ENCODE measurements at regions not wholly inside any gene's neighbourhood (a gene's known extent, or its start where the extent isn't known, plus 50 kb on each side); places are given as distances from the start of the nearest gene placed in this dataset.
A peak's percentile ranks its signal among the peaks of the same experiment; 100 is the strongest.

DNA sequence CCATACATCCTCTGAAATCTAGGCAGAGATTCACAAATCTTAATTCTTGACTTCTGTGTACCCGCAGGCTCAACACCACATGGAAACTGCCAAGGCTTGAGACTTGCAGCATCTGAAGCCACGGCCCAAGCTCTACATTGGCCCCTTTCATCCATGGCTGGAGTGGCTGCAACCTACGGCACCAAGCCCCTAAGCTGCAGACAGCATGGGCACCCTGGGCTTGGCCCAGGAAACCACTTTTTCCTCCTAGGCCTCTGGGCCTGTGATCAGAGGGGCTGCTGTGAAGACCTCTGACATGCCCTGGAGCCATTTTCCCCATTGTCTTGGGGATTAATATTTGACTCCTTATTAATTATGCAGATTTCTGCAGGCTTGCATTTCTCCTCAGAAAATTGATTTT lies 457.9 kb downstream of the GRIA2 start:
- no peak overlapping the region for H3K4me3 ChIP-seq (ENCODE audit: control insufficient read depth, low read depth, low read length)
- TF ChIP-seq, protein P1, sequence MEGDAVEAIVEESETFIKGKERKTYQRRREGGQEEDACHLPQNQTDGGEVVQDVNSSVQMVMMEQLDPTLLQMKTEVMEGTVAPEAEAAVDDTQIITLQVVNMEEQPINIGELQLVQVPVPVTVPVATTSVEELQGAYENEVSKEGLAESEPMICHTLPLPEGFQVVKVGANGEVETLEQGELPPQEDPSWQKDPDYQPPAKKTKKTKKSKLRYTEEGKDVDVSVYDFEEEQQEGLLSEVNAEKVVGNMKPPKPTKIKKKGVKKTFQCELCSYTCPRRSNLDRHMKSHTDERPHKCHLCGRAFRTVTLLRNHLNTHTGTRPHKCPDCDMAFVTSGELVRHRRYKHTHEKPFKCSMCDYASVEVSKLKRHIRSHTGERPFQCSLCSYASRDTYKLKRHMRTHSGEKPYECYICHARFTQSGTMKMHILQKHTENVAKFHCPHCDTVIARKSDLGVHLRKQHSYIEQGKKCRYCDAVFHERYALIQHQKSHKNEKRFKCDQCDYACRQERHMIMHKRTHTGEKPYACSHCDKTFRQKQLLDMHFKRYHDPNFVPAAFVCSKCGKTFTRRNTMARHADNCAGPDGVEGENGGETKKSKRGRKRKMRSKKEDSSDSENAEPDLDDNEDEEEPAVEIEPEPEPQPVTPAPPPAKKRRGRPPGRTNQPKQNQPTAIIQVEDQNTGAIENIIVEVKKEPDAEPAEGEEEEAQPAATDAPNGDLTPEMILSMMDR (conservative IDR thresholded peaks at IDR 0.05; ENCODE audit: control insufficient read depth, insufficient read depth, low read depth, low read length), result no peak
- DNase-seq (ENCODE audit: low read depth), result no peak

- DNase-seq (ENCODE audit: low read depth), result no peak
- TF ChIP-seq, protein P1 (conservative IDR thresholded peaks at IDR 0.05; ENCODE audit: control insufficient read depth, insufficient read depth, low read depth, low read length), result no peak
- H3K4me3 ChIP-seq (ENCODE audit: control insufficient read depth, low read depth, low read length), result no peak overlapping the region
Observed at GRCh38 chr4:157674699-157675098, 454.2 kb downstream of the GRIA2 start.

DNA sequence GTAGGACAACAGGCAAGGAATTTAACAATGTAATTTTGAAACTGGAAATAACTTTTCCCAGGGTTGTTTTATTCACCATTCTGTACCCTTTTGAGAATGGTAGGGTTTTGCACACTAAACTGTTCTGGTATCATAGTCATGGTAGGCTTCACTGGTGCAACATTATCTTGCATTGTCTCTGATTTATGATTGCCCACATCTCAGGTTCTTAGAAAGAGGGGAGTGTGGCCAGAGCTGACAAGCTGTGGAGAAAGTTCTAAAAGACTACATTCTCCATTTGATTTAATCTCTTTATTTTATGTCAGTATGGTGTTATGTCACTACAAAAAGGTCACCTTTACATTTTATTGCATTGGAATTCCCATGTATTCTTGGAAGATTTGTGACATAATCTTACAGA lies 447.3 kb downstream of the GRIA2 start:
- H3K4me3 ChIP-seq (ENCODE audit: control insufficient read depth, low read depth, low read length), result no peak overlapping the region
- DNase-seq (ENCODE audit: low read depth), result no peak
- TF ChIP-seq, protein P1 (conservative IDR thresholded peaks at IDR 0.05; ENCODE audit: control insufficient read depth, insufficient read depth, low read depth, low read length), result no peak

GRCh38 chr4:157664726-157665125 lies 444.2 kb downstream of the GRIA2 start:
- TF ChIP-seq, protein P1 (conservative IDR thresholded peaks at IDR 0.05; ENCODE audit: control insufficient read depth, insufficient read depth, low read depth, low read length), result no peak
- H3K4me3 ChIP-seq (ENCODE audit: control insufficient read depth, low read depth, low read length), result no peak overlapping the region
- DNase-seq (ENCODE audit: low read depth), result peak; percentile 83

DNA sequence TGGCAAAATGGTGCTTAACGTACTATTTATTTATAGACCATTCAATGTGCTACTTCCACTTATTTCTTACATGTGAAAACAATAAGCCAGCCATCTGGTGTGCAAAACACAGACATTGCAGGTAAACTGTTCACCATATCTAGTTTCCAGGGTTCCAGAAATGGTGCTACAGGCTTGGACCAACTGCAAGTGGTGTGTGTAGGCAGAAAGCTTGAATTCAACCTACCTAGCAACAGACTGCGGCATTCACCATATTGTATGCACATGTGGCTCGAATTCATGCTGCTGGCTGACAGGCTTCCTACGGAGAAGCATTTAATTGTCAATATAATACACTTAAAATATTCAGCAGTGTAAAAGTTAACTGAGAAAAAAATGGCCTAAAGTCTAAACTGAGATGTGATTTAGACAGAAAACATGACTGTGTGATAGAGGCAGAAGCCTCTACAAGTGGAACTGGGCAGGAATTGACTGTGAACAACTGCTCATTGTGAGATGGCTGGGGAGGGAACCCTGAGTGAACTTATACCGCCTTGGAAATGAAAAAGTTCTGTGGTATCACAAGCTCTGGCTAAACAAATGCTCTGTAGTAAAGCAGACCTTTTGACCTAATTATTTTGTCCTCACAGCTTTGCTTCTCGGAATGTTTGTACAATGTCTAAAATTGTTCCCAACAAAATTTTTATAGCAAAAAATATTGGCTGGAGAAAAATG lies 434.7 kb downstream of the GRIA2 start:
- H3K4me3 ChIP-seq (ENCODE audit: control insufficient read depth, low read depth, low read length), result no peak overlapping the region
- TF ChIP-seq, protein P1 (conservative IDR thresholded peaks at IDR 0.05; ENCODE audit: control insufficient read depth, insufficient read depth, low read depth, low read length), result no peak
- no peak for DNase-seq (ENCODE audit: low read depth)

DNA sequence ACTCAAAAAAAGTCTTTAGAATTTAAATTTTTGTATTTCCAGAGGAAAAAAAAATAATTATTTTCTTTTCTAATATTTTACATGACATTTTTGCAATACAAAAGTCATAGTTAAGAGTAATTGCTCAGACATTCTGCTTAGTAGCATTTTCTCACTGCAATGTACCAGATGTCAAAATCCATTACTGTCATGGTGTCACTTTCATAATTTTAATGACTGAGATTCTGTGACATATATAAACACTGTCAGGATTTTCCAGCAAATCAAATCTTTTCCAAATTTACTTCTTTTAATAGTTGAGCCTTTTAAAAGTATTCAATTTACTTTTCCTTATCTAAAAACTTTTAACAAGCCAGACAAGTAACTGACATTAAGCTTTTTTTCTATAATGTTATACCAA lies 422.7 kb downstream of the GRIA2 start:
- TF ChIP-seq, protein P1 (conservative IDR thresholded peaks at IDR 0.05; ENCODE audit: control insufficient read depth, insufficient read depth, low read depth, low read length), result no peak
- no peak overlapping the region for H3K4me3 ChIP-seq (ENCODE audit: control insufficient read depth, low read depth, low read length)
- DNase-seq (ENCODE audit: low read depth), result no peak
